Suppressor macrophage (primary cell): ENCODE measurements at regions not wholly inside any gene's neighbourhood (a gene's known extent, or its start where the extent isn't known, plus 50 kb on each side); places are given as distances from the start of the nearest gene placed in this dataset.
A peak's percentile ranks its signal among the peaks of the same experiment; 100 is the strongest.

Source experiments
- DNase-seq, 4 experiments: peaks; one replicate each; pipeline ENCODE4 v3.0.0-alpha.2; 2020 to 2022

GRCh38 chr10:47078393-47079203 is 167.4 kb downstream of the PTPN20 start:
- no peak for DNase-seq

- DNase-seq: no peak
Measured at GRCh38 chr10:47079204-47079580, 168.0 kb downstream of the PTPN20 start.

GRCh38 chr10:47081264-47081663 is 170.0 kb downstream of the PTPN20 start:
- DNase-seq: peak; percentile 19 to 49 (median 44)

- no peak for DNase-seq
Measured at GRCh38 chr10:47082055-47082784, 171.0 kb downstream of the PTPN20 start.

- no peak for DNase-seq
Measured at GRCh38 chr10:47087667-47088066, 176.4 kb downstream of the PTPN20 start.

- DNase-seq: no peak
Measured at GRCh38 chr10:47088656-47089354, 177.6 kb downstream of the PTPN20 start.

- DNase-seq: no peak
Measured at GRCh38 chr10:47090042-47090441, 178.8 kb downstream of the PTPN20 start.

GRCh38 chr10:47090903-47091302 is 179.7 kb downstream of the PTPN20 start:
- peak in 1 of 4 experiments; percentile 48 for DNase-seq

- DNase-seq: no peak
Measured at GRCh38 chr10:47091421-47091820, 180.2 kb downstream of the PTPN20 start.

GRCh38 chr10:47092376-47092775 is 181.1 kb downstream of the PTPN20 start:
- DNase-seq: no peak

GRCh38 chr10:47092831-47093230 is 181.6 kb downstream of the PTPN20 start:
- no peak for DNase-seq

- DNase-seq: no peak
Measured at GRCh38 chr10:47094126-47094525, 182.9 kb downstream of the PTPN20 start.

GRCh38 chr10:47094636-47095035 is 183.4 kb downstream of the PTPN20 start:
- no peak for DNase-seq

GRCh38 chr10:47095211-47095610 is 184.0 kb downstream of the PTPN20 start:
- no peak for DNase-seq

- DNase-seq: no peak
Measured at GRCh38 chr10:47095848-47096612, 184.8 kb downstream of the PTPN20 start.

- no peak for DNase-seq
Measured at GRCh38 chr10:47098238-47098637, 187.0 kb downstream of the PTPN20 start.

- no peak for DNase-seq
Measured at GRCh38 chr10:47098964-47099363, 187.7 kb downstream of the PTPN20 start.

GRCh38 chr10:47099474-47099873 is 188.2 kb downstream of the PTPN20 start:
- no peak for DNase-seq

GRCh38 chr10:47101196-47101595 is 190.0 kb downstream of the PTPN20 start:
- DNase-seq: no peak

- DNase-seq: no peak
Measured at GRCh38 chr10:47101807-47102206, 190.6 kb downstream of the PTPN20 start.

GRCh38 chr10:47104151-47104605 is 192.9 kb downstream of the PTPN20 start:
- DNase-seq: no peak

GRCh38 chr10:47104786-47105385 is 193.7 kb downstream of the PTPN20 start:
- peak; percentile 87 to 95 (median 91) for DNase-seq
